ENCODE measurements at regions not wholly inside any gene's neighbourhood (a gene's known extent, or its start where the extent isn't known, plus 50 kb on each side); places are given as distances from the start of the nearest gene placed in this dataset.

DNA sequence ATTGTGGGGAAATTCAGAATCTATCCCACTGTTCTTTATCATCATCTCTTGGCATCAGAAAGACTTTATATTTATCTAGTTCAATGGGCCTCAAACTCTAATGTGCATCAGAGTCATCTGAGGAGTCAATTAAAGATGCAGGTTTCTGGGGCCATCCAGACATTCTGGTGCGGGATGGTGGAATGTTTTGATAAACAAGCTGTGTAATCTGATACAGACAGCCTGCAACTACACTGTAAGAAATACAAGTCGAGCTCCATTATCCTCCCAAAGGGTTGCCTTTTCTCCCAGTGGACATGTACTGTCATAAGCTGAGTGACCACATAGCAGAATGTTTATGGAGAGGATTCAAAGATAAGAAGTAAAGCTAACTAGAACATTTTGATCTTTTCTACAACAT lies 515.3 kb upstream of the DCC start:
- no peak for DNase-seq (ENCODE audit: low spot score)

- DNase-seq (ENCODE audit: low spot score), result no peak
Observed at GRCh38 chr18:51833850-51834249, 506.1 kb upstream of the DCC start.

- no peak for DNase-seq (ENCODE audit: low spot score)
Observed at GRCh38 chr18:51848702-51849101, 491.3 kb upstream of the DCC start.

DNA sequence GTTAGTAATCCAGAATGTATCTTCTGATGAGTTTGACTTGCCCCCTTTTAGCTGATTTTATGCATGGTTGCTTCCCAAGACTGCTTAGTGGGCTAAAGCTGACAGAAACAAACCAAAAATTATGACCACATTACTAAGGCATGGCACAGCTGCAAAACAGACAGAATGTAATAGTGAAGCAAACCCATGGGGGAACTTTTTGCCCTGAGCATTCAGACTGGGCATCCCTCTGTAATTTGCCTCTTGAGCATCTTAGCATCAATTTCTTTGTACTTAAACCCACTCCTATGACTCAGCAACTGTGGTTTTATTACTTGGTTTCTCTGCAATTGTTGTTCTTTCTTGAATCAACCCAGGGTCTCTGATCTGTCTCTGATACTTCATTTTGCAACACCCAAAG lies 487.3 kb upstream of the DCC start:
- DNase-seq (ENCODE audit: low spot score), result no peak

GRCh38 chr18:51857989-51858388 lies 482.0 kb upstream of the DCC start:
- DNase-seq (ENCODE audit: low spot score), result no peak

DNA sequence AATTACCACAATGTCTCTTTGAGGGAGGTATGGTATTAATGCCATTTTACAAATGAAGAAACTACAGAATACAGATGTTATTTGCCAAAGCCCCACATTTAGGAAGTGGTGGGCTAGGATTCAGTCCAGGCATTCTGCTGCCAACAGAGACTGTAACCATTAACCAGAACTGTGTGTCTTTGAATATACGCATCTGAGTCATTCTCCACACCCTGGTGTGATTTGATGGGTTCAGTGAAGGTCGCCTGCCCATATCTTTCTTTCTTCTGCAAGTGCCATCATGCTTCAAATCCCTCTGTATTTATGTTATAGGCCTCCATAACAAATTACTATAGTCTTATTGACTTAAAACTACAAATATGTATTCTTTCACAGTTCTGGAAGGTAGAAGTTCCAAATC lies 479.0 kb upstream of the DCC start:
- DNase-seq (ENCODE audit: low spot score), result no peak

- no peak for DNase-seq (ENCODE audit: low spot score)
Observed at GRCh38 chr18:51862051-51862715, 477.8 kb upstream of the DCC start.

DNA sequence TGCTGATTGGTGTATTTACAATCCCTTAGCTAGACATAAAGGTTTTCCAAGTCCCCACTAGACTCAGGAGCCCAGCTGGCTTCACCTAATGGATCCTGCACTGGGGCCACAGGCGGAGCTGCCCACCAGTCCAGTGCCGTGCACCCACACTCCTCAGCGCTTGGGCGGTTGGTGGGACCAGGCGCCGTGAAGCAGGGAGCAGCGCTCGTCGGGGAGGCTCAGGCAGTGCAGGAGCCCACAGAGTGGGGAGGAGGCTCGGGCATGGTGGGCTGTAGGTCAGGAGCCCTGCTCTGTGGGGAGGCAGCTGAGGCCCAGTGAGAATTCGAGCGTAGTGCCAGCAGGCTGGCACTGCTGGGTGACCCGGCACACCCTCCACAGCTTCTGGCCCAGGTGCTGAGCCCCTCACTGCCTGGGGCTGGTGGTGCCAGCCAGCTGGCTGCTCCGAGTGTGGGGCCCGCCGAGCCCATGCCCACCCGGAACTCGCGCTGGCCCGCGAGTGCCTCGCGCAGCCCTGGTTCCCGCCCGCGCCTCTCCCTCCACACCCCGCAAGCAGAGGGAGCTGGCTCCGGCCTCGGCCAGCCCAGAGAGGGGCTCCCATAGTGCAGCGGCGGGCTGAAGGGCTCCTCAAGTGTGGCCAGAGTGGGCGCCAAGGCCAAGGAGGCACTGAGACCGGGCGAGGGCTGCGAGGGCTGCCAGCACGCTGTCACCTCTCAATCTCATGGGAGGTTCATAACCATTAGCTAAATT lies 475.6 kb upstream of the DCC start:
- DNase-seq (ENCODE audit: low spot score), result no peak

DNA sequence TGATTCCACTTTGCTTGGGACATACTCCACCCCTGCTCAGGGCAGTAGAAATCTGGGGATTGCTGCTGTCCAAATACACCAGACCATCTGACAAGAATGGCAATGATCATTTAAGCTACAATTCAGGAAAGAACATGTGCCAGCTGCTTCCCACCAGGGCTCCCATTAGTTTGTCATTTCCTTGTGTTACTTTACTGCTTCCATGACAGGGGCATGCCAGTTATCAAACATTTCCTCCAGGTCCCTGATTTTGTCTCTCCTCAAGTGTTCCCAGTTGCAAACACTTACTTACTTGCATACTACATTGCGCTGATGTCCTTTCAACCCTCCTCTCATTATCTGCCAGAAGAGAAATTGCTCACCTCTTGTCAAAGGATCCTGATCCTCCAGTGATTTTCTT lies 474.5 kb upstream of the DCC start:
- DNase-seq (ENCODE audit: low spot score), result no peak

- DNase-seq (ENCODE audit: low spot score), result no peak
Observed at GRCh38 chr18:51867767-51868166, 472.2 kb upstream of the DCC start.

DNA sequence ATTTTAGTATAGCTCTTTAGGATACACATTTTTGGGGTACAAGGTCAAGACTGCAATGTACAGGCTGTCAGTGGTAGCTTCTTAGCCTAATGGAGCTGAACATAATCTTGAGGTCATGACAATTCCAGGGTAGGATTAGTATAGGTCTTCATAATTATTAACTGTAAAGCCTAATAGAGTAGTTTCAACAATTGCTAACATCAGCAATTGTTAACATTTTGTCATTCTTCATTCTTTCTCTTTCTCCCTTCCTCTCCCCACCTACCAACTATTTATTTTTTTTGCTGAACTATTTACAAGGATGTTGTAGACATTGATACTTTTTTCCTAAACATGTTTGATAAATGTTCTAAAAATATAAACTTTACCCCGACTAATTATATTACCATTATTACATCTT lies 461.3 kb upstream of the DCC start:
- no peak for DNase-seq (ENCODE audit: low spot score)

- DNase-seq (ENCODE audit: low spot score), result no peak
Observed at GRCh38 chr18:51879329-51879728, 460.7 kb upstream of the DCC start.

DNA sequence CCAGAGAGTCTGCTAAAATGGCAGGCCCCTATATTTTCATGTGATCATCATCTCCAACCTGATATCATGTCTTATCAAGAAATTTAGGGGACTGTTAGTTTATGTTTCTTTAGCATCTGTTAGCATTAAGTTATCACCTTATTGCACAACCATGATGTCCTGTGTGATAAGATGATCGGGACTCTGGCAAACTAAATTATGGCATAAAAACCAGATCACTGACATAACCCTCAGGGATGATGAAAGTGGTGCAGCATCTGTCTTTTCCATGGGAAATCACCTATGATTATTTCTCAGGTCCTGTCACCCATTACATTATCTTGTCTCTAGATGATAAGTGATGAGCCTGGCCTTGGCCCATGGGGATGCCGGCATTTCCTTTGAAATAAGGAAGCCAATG lies 458.6 kb upstream of the DCC start:
- no peak for DNase-seq (ENCODE audit: low spot score)

DNA sequence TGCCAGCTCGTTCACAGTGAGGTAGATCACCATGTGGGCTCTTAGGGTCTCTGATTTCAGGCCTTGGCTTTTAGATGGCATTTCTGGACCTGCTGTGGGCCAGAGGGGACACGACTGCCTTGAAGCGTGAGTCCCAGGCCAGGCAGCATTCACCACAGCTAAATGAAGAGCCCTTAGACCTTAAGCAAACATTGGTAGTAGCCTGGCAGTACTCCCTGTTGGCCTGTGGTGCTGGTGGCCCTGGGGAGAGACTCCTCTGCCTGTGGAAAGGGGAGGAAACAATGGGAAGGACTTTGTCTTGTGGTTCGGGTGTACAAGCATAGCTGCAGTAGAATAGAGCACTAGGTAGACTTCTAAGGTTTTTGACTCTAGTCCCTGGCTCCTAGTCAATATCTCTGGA lies 456.0 kb upstream of the DCC start:
- DNase-seq (ENCODE audit: low spot score), result no peak

- no peak for DNase-seq (ENCODE audit: low spot score)
Observed at GRCh38 chr18:51890762-51891161, 449.2 kb upstream of the DCC start.

DNA sequence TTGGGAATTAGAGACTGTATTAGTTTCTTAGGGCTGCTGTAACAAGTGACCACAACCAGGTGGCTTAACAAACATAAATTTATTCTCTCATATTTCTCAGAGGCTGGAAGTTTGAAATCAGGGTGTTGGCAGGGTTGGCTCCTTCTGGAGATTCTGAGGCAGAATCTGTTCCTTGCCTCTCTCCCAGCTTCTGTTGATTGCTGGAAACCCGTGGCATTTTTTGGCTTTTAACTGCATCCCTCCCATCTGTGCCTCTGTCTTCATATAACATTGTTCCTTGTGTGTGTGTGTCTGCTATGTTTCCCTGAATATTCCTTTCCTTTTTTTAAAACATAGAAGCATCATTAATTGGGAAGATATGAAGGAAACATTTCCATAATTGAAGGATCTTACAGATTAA lies 448.1 kb upstream of the DCC start:
- no peak for DNase-seq (ENCODE audit: low spot score)

- no peak for DNase-seq (ENCODE audit: low spot score)
Observed at GRCh38 chr18:51897884-51898283, 442.1 kb upstream of the DCC start.

GRCh38 chr18:51907687-51908597 lies 432.1 kb upstream of the DCC start:
- no peak for DNase-seq (ENCODE audit: low spot score)

- DNase-seq (ENCODE audit: low spot score), result no peak
Observed at GRCh38 chr18:51908598-51908944, 431.4 kb upstream of the DCC start.

GRCh38 chr18:51911584-51911983 lies 428.4 kb upstream of the DCC start:
- no peak for DNase-seq (ENCODE audit: low spot score)

- DNase-seq (ENCODE audit: low spot score), result no peak
Observed at GRCh38 chr18:51912381-51912780, 427.6 kb upstream of the DCC start.

DNA sequence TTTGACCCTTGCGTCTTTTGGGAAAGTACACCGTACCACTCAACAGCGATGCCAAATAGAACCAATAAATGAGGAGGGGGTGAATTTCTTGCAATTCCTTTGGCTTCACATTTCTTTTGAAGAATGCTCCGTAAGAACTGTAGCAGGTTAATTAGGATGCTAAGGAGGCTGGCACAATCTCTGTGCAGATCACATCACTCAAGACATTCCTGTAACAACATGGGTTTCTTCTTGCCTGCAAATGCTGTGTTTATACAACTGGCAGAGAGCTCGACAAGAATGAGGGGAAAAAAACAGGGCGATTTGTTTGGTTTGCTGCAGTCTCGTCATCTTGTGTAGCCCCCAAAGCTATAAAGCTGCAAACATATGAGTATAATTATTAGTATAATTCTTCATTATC lies 424.8 kb upstream of the DCC start:
- DNase-seq (ENCODE audit: low spot score), result no peak

DNA sequence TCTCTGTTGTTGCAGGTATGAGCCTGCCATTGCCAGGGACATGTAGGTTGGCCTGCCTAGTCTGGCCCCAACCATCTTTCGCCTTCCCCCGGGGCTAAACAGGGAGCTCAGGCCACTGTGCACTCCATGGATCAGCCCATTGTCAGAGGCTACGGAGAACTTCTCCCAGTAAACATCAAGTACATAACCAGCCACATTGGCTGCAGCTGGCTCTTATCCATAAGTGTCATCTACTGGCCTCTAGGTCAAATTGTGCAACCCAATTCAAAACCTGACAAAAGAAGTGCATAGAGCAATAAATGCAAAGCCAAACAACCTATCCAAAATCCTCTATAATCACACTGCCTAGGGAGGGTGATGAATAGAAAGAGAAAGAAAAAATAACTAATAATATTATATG lies 418.1 kb upstream of the DCC start:
- no peak for DNase-seq (ENCODE audit: low spot score)

All from CD4-positive, alpha-beta T cell treated with Interleukin-15 for 4 hours (primary cell).